GM23338 (cell line): ENCODE measurements at regions not wholly inside any gene's neighbourhood (a gene's known extent, or its start where the extent isn't known, plus 50 kb on each side); places are given as distances from the start of the nearest gene placed in this dataset.
A peak's percentile ranks its signal among the peaks of the same experiment; 100 is the strongest.

Experiments used
- ATAC-seq: fragments of 200-7000 bp; cut with Tn5 transposase; 3 replicates; pipeline ENCODE4 v1.9.1; 2020
- DNase-seq: peaks from one replicate; pipeline ENCODE4 v3.0.0-alpha.2; 2015; ENCODE audit warnings: low spot score
- H2AFZ ChIP-seq: fragments of 200-600 bp; sonication (generic); 2 replicates; pipeline ENCODE4 v1.8.0; 2016; ENCODE audit warnings: antibody characterized with exemption, mild to moderate bottlenecking, moderate library complexity
- H3F3A ChIP-seq: fragments of 200-600 bp; sonication (generic); replicated peaks from 2 replicates; pipeline ENCODE4 v1.8.0; 2017; ENCODE audit warnings: antibody characterized with exemption, mixed run types, low read depth
- H3K27ac ChIP-seq: fragments of 200-600 bp; sonication (generic); 2 replicates; pipeline ENCODE4 v1.6.1; 2016; ENCODE audit warnings: low read depth
- H3K27me3 ChIP-seq: fragments of 200-600 bp; sonication (generic); 2 replicates; pipeline ENCODE4 v1.8.0; 2016; ENCODE audit warnings: mild to moderate bottlenecking, mixed run types, moderate library complexity; ENCODE audit not compliant: insufficient read depth
- H3K36me3 ChIP-seq: fragments of 200-600 bp; sonication (generic); 2 replicates; pipeline ENCODE4 v1.8.0; 2016; ENCODE audit warnings: mild to moderate bottlenecking; ENCODE audit not compliant: insufficient read depth
- H3K4me1 ChIP-seq: fragments of 200-600 bp; sonication (generic); 2 replicates; pipeline ENCODE4 v1.8.0; 2016; ENCODE audit warnings: mild to moderate bottlenecking, moderate library complexity; ENCODE audit not compliant: insufficient read depth
- H3K4me2 ChIP-seq: fragments of 200-600 bp; sonication (generic); 2 replicates; pipeline ENCODE4 v1.7.1; 2017; ENCODE audit warnings: mixed run types
- H3K4me3 ChIP-seq: fragments of 200-600 bp; sonication (generic); 2 replicates; pipeline ENCODE4 v1.6.1; 2016; ENCODE audit warnings: mixed run types
- H3K79me2 ChIP-seq: fragments of 200-600 bp; sonication (generic); replicated peaks from 2 replicates; pipeline ENCODE4 v1.8.0; 2017; ENCODE audit warnings: mild to moderate bottlenecking; ENCODE audit not compliant: insufficient read depth
- H3K9me2 ChIP-seq: fragments of 200-600 bp; sonication (generic); 2 replicates; pipeline ENCODE4 v1.8.0; 2017; ENCODE audit not compliant: insufficient read depth
- H4K20me1 ChIP-seq: fragments of 200-600 bp; sonication (generic); replicated peaks from 2 replicates; pipeline ENCODE4 v1.8.0; 2017; ENCODE audit warnings: mild to moderate bottlenecking; ENCODE audit not compliant: insufficient read depth
- H3K27ac Mint-ChIP-seq: 2 replicates; pipeline ENCODE4 v1.8.0; 2020; ENCODE audit warnings: inconsistent platforms, mild to moderate bottlenecking, moderate library complexity, mixed read lengths
- H3K27me3 Mint-ChIP-seq: 3 replicates; pipeline ENCODE4 v1.8.0; 2022; ENCODE audit warnings: low read depth, mild to moderate bottlenecking, moderate library complexity, mixed read lengths, inconsistent platforms; ENCODE audit not compliant: insufficient read depth, poor library complexity
- H3K36me3 Mint-ChIP-seq: 3 replicates; pipeline ENCODE4 v1.8.0; 2021; ENCODE audit warnings: low read depth, mild to moderate bottlenecking, inconsistent platforms, moderate library complexity, mixed read lengths
- H3K4me1 Mint-ChIP-seq: 3 replicates; pipeline ENCODE4 v1.8.0; 2020; ENCODE audit warnings: mild to moderate bottlenecking, inconsistent platforms, mixed read lengths
- H3K4me3 Mint-ChIP-seq: 3 replicates; pipeline ENCODE4 v1.8.0; 2021; ENCODE audit warnings: moderate library complexity, mild to moderate bottlenecking, inconsistent platforms, mixed read lengths
- H3K9me3 Mint-ChIP-seq: 3 replicates; pipeline ENCODE4 v1.8.0; 2020; ENCODE audit warnings: moderate library complexity, mild to moderate bottlenecking, inconsistent platforms, mixed read lengths
- CREB1 ChIP-seq: fragments of 250-450 bp; sonication (Bioruptor Pico); IDR thresholded peaks from 2 replicates; pipeline ENCODE4 v1.5.0; 2020; ENCODE audit warnings: low read depth, mild to moderate bottlenecking, moderate library complexity
- EZH2 ChIP-seq: fragments of 200-600 bp; sonication (generic); IDR thresholded peaks from one replicate; pipeline ENCODE4 v1.8.0; 2017; ENCODE audit warnings: antibody characterized with exemption, mild to moderate bottlenecking, low read depth; ENCODE audit not compliant: unreplicated experiment
- EZH2phosphoT487 ChIP-seq: fragments of 200-600 bp; sonication (generic); IDR thresholded peaks from one replicate; pipeline ENCODE4 v1.8.1; 2018; ENCODE audit warnings: antibody characterized with exemption; ENCODE audit not compliant: unreplicated experiment
- ZNF331 ChIP-seq: fragments of 250-450 bp; sonication (Bioruptor Pico); IDR thresholded peaks from 2 replicates; pipeline ENCODE4 v1.5.0; 2020; ENCODE audit warnings: low read depth, mild to moderate bottlenecking, moderate library complexity
- TF ChIP-seq, protein P1 (sequence below): fragments of 250-450 bp; sonication (Bioruptor Pico); IDR thresholded peaks from 2 replicates; pipeline ENCODE4 v1.5.0; 2020; ENCODE audit warnings: mild to moderate bottlenecking, moderate library complexity
- TF ChIP-seq, protein P2 (sequence below): IDR thresholded peaks from 2 replicates; pipeline ENCODE4 v1.6.1; 2016; ENCODE audit warnings: antibody characterized with exemption

DNA sequence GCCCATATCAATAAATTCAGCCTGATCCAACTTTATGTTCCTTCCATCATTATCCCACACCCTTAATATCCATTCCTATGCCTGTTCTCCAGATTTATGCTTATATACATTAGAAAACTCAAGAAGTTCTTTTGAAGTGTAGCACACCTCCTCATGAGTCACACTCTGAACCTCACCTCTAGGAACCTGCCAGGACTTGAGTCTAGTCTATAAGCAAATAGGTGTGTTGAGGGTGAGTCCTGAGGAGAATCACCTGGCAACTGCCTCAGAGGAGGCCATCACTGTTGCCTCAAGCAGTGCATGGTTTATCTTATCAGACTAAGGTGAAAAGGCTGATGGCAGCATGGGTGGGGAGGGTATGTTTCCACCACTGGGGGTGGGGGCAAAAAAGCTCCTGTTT, 496.7 kb downstream of the C6orf118 start (continued):
- TF ChIP-seq, protein P1, sequence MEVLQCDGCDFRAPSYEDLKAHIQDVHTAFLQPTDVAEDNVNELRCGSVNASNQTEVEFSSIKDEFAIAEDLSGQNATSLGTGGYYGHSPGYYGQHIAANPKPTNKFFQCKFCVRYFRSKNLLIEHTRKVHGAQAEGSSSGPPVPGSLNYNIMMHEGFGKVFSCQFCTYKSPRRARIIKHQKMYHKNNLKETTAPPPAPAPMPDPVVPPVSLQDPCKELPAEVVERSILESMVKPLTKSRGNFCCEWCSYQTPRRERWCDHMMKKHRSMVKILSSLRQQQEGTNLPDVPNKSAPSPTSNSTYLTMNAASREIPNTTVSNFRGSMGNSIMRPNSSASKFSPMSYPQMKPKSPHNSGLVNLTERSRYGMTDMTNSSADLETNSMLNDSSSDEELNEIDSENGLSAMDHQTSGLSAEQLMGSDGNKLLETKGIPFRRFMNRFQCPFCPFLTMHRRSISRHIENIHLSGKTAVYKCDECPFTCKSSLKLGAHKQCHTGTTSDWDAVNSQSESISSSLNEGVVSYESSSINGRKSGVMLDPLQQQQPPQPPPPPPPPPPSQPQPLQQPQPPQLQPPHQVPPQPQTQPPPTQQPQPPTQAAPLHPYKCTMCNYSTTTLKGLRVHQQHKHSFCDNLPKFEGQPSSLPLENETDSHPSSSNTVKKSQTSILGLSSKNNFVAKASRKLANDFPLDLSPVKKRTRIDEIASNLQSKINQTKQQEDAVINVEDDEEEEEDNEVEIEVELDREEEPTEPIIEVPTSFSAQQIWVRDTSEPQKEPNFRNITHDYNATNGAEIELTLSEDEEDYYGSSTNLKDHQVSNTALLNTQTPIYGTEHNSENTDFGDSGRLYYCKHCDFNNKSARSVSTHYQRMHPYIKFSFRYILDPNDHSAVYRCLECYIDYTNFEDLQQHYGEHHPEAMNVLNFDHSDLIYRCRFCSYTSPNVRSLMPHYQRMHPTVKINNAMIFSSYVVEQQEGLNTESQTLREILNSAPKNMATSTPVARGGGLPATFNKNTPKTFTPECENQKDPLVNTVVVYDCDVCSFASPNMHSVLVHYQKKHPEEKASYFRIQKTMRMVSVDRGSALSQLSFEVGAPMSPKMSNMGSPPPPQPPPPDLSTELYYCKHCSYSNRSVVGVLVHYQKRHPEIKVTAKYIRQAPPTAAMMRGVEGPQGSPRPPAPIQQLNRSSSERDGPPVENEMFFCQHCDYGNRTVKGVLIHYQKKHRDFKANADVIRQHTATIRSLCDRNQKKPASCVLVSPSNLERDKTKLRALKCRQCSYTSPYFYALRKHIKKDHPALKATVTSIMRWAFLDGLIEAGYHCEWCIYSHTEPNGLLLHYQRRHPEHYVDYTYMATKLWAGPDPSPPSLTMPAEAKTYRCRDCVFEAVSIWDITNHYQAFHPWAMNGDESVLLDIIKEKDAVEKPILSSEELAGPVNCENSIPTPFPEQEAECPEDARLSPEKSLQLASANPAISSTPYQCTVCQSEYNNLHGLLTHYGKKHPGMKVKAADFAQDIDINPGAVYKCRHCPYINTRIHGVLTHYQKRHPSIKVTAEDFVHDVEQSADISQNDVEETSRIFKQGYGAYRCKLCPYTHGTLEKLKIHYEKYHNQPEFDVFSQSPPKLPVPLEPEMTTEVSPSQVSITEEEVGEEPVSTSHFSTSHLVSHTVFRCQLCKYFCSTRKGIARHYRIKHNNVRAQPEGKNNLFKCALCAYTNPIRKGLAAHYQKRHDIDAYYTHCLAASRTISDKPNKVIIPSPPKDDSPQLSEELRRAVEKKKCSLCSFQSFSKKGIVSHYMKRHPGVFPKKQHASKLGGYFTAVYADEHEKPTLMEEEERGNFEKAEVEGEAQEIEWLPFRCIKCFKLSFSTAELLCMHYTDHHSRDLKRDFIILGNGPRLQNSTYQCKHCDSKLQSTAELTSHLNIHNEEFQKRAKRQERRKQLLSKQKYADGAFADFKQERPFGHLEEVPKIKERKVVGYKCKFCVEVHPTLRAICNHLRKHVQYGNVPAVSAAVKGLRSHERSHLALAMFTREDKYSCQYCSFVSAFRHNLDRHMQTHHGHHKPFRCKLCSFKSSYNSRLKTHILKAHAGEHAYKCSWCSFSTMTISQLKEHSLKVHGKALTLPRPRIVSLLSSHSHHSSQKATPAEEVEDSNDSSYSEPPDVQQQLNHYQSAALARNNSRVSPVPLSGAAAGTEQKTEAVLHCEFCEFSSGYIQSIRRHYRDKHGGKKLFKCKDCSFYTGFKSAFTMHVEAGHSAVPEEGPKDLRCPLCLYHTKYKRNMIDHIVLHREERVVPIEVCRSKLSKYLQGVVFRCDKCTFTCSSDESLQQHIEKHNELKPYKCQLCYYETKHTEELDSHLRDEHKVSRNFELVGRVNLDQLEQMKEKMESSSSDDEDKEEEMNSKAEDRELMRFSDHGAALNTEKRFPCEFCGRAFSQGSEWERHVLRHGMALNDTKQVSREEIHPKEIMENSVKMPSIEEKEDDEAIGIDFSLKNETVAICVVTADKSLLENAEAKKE, result no peak
- TF ChIP-seq CREB1 (CRISPR knock-in tag) (no peak), EZH2phosphoT487 (no peak), ZNF331 (CRISPR knock-in tag) (no peak), EZH2 (no peak)

DNA sequence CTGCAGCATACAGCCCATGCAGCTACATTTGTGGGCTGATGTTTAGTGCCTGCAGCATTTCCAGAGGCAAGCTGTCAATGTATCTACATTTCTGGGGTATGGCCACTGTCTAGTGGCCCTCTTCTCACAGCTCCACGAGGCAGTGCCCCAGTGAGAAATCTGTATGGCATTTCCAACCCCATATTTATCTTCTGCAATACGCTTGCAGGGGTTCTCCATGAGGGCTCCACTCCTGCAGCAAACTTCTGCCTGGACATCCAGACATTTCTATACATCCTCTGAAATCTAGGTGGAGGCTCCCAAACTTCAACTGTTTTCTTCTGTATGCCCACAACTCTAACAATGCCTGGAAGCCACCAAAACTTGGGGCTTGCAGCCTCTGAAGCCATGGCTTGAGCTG, 502.3 kb downstream of the C6orf118 start:
- no peak overlapping the region for H3K4me2 ChIP-seq
- DNase-seq (peak; percentile 2), ATAC-seq (no peak)
- H3K27me3 ChIP-seq, result no peaks in the 10 kb centered on the region
- peaks cover 1% of the 10 kb centered on the region for H3K27me3 Mint-ChIP-seq
- peaks cover 34% of the 10 kb centered on the region for H3K36me3 Mint-ChIP-seq
- H3K36me3 ChIP-seq, result peaks cover 8% of the 10 kb centered on the region; the same call in 1 of the 2 replicates
- H3K27ac ChIP-seq, result no peak overlapping the region
- no peaks in the 10 kb centered on the region for H3K4me1 ChIP-seq
- H3K27ac Mint-ChIP-seq, result no peak overlapping the region
- H3K4me3 Mint-ChIP-seq, result no peak overlapping the region
- peaks cover 7% of the 10 kb centered on the region; the same call in 1 of the 2 replicates for H3K9me2 ChIP-seq
- no peaks in the 10 kb centered on the region for H3K79me2 ChIP-seq
- H2AFZ ChIP-seq, result no peak overlapping the region
- no peak overlapping the region for H3K4me3 ChIP-seq
- no peaks in the 10 kb centered on the region for H3K4me1 Mint-ChIP-seq
- no peaks in the 10 kb centered on the region for H3F3A ChIP-seq
- peaks cover 55% of the 10 kb centered on the region for H3K9me3 Mint-ChIP-seq
- no peaks in the 10 kb centered on the region for H4K20me1 ChIP-seq
- TF ChIP-seq, protein P1, result no peak
- TF ChIP-seq, protein P2, sequence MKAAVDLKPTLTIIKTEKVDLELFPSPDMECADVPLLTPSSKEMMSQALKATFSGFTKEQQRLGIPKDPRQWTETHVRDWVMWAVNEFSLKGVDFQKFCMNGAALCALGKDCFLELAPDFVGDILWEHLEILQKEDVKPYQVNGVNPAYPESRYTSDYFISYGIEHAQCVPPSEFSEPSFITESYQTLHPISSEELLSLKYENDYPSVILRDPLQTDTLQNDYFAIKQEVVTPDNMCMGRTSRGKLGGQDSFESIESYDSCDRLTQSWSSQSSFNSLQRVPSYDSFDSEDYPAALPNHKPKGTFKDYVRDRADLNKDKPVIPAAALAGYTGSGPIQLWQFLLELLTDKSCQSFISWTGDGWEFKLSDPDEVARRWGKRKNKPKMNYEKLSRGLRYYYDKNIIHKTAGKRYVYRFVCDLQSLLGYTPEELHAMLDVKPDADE, result no peak
- TF ChIP-seq EZH2phosphoT487 (no peak), EZH2 (no peak)
